ENCODE measurements at regions not wholly inside any gene's neighbourhood (a gene's known extent, or its start where the extent isn't known, plus 50 kb on each side); places are given as distances from the start of the nearest gene placed in this dataset.

DNA sequence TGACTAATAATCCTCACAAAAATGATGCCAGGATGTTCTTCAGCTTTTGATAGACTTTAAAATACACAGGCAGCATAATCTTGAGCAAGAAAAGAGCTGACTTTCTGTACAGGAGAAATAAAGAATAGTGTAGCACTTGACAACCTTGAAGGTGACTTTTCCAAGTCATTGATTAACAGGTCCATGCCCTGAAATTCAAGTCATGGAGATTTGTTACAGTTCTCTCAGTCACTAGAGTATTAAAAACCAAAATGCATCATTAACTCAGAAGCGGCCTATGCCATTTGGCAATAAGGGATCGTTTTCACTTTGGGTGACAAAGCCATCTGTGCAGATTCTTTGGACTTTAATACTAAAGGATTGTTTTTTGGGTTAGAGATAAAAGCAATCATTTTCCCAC is 692.7 kb upstream of the SGO1 start:
- Histone ChIP-seq H3K9ac (ENCODE audit: control insufficient read depth, insufficient read depth, low read length) (no peak overlapping the region), H3K9me3 (replicated peaks; ENCODE audit: control insufficient read depth, insufficient read depth, low read length) (no peaks in the 10 kb centered on the region), H3K4me2 (ENCODE audit: control insufficient read depth, insufficient read depth) (no peak overlapping the region), H3K4me3 (no peak overlapping the region), H3K4me1 (ENCODE audit: control insufficient read depth, insufficient read depth, low read length) (no peaks in the 10 kb centered on the region), H3K27ac (ENCODE audit: control insufficient read depth, insufficient read depth) (no peak overlapping the region), H4K20me1 (ENCODE audit: control insufficient read depth, insufficient read depth) (no peaks in the 10 kb centered on the region), H3K79me2 (ENCODE audit: control insufficient read depth, insufficient read depth, low read length) (no peaks in the 10 kb centered on the region), H3K36me3 (ENCODE audit: control insufficient read depth in 2 of 2, insufficient read depth in 2 of 2, low read length in 1 of 2) (no peaks in the 10 kb centered on the region), H2AFZ (ENCODE audit: control insufficient read depth, low read depth, low read length) (no peak overlapping the region), H3K27me3 (replicated peaks in 1 of 2; ENCODE audit: control insufficient read depth in 2 of 2, insufficient read depth in 2 of 2, low read length in 1 of 2) (no peaks in the 10 kb centered on the region)
- FAIRE-seq (no peak), ATAC-seq (no peak), DNase-seq (ENCODE audit: low read depth, low spot score) (no peak)
- TF ChIP-seq, protein P1, sequence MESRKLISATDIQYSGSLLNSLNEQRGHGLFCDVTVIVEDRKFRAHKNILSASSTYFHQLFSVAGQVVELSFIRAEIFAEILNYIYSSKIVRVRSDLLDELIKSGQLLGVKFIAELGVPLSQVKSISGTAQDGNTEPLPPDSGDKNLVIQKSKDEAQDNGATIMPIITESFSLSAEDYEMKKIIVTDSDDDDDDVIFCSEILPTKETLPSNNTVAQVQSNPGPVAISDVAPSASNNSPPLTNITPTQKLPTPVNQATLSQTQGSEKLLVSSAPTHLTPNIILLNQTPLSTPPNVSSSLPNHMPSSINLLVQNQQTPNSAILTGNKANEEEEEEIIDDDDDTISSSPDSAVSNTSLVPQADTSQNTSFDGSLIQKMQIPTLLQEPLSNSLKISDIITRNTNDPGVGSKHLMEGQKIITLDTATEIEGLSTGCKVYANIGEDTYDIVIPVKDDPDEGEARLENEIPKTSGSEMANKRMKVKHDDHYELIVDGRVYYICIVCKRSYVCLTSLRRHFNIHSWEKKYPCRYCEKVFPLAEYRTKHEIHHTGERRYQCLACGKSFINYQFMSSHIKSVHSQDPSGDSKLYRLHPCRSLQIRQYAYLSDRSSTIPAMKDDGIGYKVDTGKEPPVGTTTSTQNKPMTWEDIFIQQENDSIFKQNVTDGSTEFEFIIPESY (IDR thresholded peaks at IDR 0.05) = no peak
- no peak for TF ChIP-seq JUND (IDR thresholded peaks at IDR 0.05; ENCODE audit: low read depth, low read length)
- no peak for TF ChIP-seq CEBPZ (IDR thresholded peaks at IDR 0.05; ENCODE audit: low read depth, low read length)
- no peak for TF ChIP-seq CHD2 (IDR thresholded peaks at IDR 0.05; ENCODE audit: borderline replicate concordance, low read depth, low read length)
- POLR2A ChIA-PET = no interaction called here
- RAD21 ChIA-PET (ENCODE audit: unreplicated experiment) = no interaction called here
- no TSS peak for BruUV-seq (replicated peaks)
- CTCF ChIA-PET = no interaction called here
- 0% methylated on average over 2 of the region's 2 CpGs for WGBS (ENCODE audit: insufficient coverage, insufficient replicate concordance, low lambda C conversion rate, missing lambda C conversion rate)
- in situ Hi-C loops (cut with MboI) = no loop called here
- intact Hi-C loops (cut with micrococcal nuclease; ENCODE audit: unreplicated experiment) = no loop called here
- SMC1A ChIA-PET (ENCODE audit: uncharacterized antibody, unreplicated experiment) = no interaction called here
